Neural cell (in vitro differentiated cells): ENCODE measurements at regions not wholly inside any gene's neighbourhood (a gene's known extent, or its start where the extent isn't known, plus 50 kb on each side); places are given as distances from the start of the nearest gene placed in this dataset.

Experiments
- H2AFZ ChIP-seq: fragments of 200-600, 300-800 bp; sonication (generic), shearing (Covaris generic); 2 replicates; pipeline ENCODE4 v1.6.0; 2014; ENCODE audit warnings: low read depth, mild to moderate bottlenecking, antibody characterized with exemption, low read length, moderate library complexity
- H3F3A ChIP-seq: fragments of 200-600 bp; shearing (Covaris generic); 2 replicates; pipeline ENCODE4 v1.6.1; 2016; ENCODE audit warnings: mild to moderate bottlenecking, moderate library complexity, mixed read lengths, antibody characterized with exemption, low read length; ENCODE audit not compliant: insufficient read depth, poor library complexity, severe bottlenecking
- H3K27ac ChIP-seq: fragments of 200-600, 300-800 bp; sonication (generic), shearing (Covaris generic); 2 replicates; pipeline ENCODE4 v1.5.1; 2014; ENCODE audit warnings: mild to moderate bottlenecking, low read length, moderate library complexity
- H3K27me3 ChIP-seq: fragments of 300-800, 200-600 bp; sonication (generic), shearing (Covaris generic); 2 replicates; pipeline ENCODE4 v1.6.0; 2014; ENCODE audit warnings: mild to moderate bottlenecking, low read depth, low read length, moderate library complexity; ENCODE audit not compliant: insufficient read depth
- H3K36me3 ChIP-seq: fragments of 300-800, 200-600 bp; sonication (generic), shearing (Covaris generic); 2 replicates; pipeline ENCODE4 v1.5.1; 2014; ENCODE audit warnings: mild to moderate bottlenecking, antibody characterized with exemption, low read length, moderate library complexity; ENCODE audit not compliant: insufficient read depth
- H3K4me2 ChIP-seq: fragments of 300-800, 200-600 bp; sonication (generic), shearing (Covaris generic); 2 replicates; pipeline ENCODE4 v1.6.0; 2014; ENCODE audit warnings: mild to moderate bottlenecking, low read length
- H3K4me3 ChIP-seq: fragments of 300-800, 200-600 bp; sonication (generic), shearing (Covaris generic); 2 replicates; pipeline ENCODE4 v1.5.1; 2014; ENCODE audit warnings: mild to moderate bottlenecking, low read length, moderate library complexity
- H3K79me2 ChIP-seq: fragments of 200-600 bp; shearing (Covaris generic); replicated peaks from 2 replicates; pipeline ENCODE4 v1.6.0; 2014; ENCODE audit warnings: mild to moderate bottlenecking, low read length, moderate library complexity; ENCODE audit not compliant: insufficient read depth
- H3K9ac ChIP-seq: fragments of 300-800, 200-600 bp; sonication (generic), shearing (Covaris generic); 2 replicates; pipeline ENCODE4 v1.6.1; 2016; ENCODE audit warnings: mild to moderate bottlenecking, low read length, mixed read lengths
- H3K9me2 ChIP-seq: fragments of 200-600 bp; shearing (Covaris generic); 2 replicates; pipeline ENCODE4 v1.6.1; 2016; ENCODE audit warnings: mild to moderate bottlenecking, low read length, mixed read lengths; ENCODE audit not compliant: insufficient read depth
- H3K9me3 ChIP-seq: fragments of 200-600, 300-800 bp; sonication (generic), shearing (Covaris generic); 2 replicates; pipeline ENCODE4 v1.6.1; 2016; ENCODE audit warnings: mild to moderate bottlenecking, mixed run types, low read length, moderate library complexity, mixed read lengths
- H4K20me1 ChIP-seq: fragments of 200-600 bp; shearing (Covaris generic); 2 replicates; pipeline ENCODE4 v1.6.1; 2016; ENCODE audit warnings: mild to moderate bottlenecking, mixed run types; ENCODE audit not compliant: insufficient read depth
- EP300 ChIP-seq: fragments of 450-650 bp; conservative IDR thresholded peaks from 2 replicates; pipeline ENCODE4 v1.6.1; 2014; ENCODE audit warnings: antibody characterized with exemption, mild to moderate bottlenecking, moderate library complexity; ENCODE audit not compliant: poor library complexity, severe bottlenecking
- EZH2 ChIP-seq: fragments of 200-600, 300-800 bp; shearing (Covaris generic), sonication (generic); IDR thresholded peaks from 2 replicates; pipeline ENCODE4 v1.6.1; 2014; ENCODE audit warnings: antibody characterized with exemption, low read length, borderline replicate concordance, mild to moderate bottlenecking; ENCODE audit not compliant: insufficient read depth, poor library complexity, severe bottlenecking
- MXI1 ChIP-seq: fragments of 450-650 bp; conservative IDR thresholded peaks from 2 replicates; pipeline ENCODE4 v1.6.1; 2014; ENCODE audit warnings: antibody characterized with exemption, mild to moderate bottlenecking; ENCODE audit not compliant: poor library complexity, severe bottlenecking
- POLR2AphosphoS5 ChIP-seq: IDR thresholded peaks from 2 replicates; pipeline ENCODE4 v1.6.1; 2012
- RAD21 ChIP-seq: fragments of 450-650 bp; conservative IDR thresholded peaks from 2 replicates; pipeline ENCODE4 v1.6.1; 2014; ENCODE audit warnings: antibody characterized with exemption, mild to moderate bottlenecking, moderate library complexity
- REST ChIP-seq: IDR thresholded peaks from 2 replicates; pipeline ENCODE4 v1.6.1; 2012; ENCODE audit warnings: borderline replicate concordance
- SMC3 ChIP-seq: fragments of 450-650 bp; conservative IDR thresholded peaks from 2 replicates; pipeline ENCODE4 v1.6.1; 2014; ENCODE audit warnings: antibody characterized with exemption, mild to moderate bottlenecking, moderate library complexity; ENCODE audit not compliant: poor library complexity
- TAF1 ChIP-seq: IDR thresholded peaks from 2 replicates; pipeline ENCODE4 v1.6.1; 2012; ENCODE audit warnings: low read depth
- TF ChIP-seq, protein P1 (sequence below): fragments of 450-650 bp; IDR thresholded peaks from 2 replicates; pipeline ENCODE4 v1.5.1; 2014; ENCODE audit warnings: antibody characterized with exemption, mild to moderate bottlenecking, moderate library complexity; ENCODE audit not compliant: poor library complexity, severe bottlenecking

DNA sequence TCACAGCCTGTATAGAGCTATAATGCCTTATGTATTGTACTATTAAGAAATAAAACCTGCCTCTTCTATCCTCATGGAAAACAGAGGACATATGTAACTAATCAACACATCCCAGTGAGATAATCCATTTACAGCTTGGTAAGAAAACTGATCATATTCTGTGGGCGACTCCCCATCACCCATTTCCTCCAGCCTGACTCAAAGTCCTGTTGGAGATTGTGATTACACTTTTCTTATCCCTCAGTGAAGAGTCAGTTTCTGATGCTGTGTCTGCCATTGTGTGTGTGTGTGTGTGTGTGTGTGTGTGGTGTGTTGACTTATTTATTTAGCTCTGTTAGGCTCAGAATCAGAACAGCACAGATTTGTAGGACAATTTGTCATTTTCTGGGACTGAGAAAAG, 212.8 kb downstream of the FGF9 start:
- no peaks in the 10 kb centered on the region for H3K36me3 ChIP-seq
- no peak overlapping the region for H3K4me2 ChIP-seq
- no peak for TF ChIP-seq REST
- TF ChIP-seq RAD21 = no peak
- TF ChIP-seq EZH2 = no peak
- H3K9me3 ChIP-seq = no peaks in the 10 kb centered on the region
- H3K9me2 ChIP-seq = no peaks in the 10 kb centered on the region
- no peaks in the 10 kb centered on the region for H3K27me3 ChIP-seq
- H3K4me3 ChIP-seq = no peak overlapping the region
- H3F3A ChIP-seq = no peaks in the 10 kb centered on the region
- no peak overlapping the region for H2AFZ ChIP-seq
- no peak overlapping the region for H3K27ac ChIP-seq
- H4K20me1 ChIP-seq = no peaks in the 10 kb centered on the region
- no peaks in the 10 kb centered on the region for H3K79me2 ChIP-seq
- H3K9ac ChIP-seq = no peak overlapping the region

GRCh38 chr13:21884299-21884909, 213.5 kb downstream of the FGF9 start:
- Histone ChIP-seq H3K4me2 (no peak overlapping the region), H3K36me3 (no peaks in the 10 kb centered on the region), H3K4me3 (no peak overlapping the region), H2AFZ (no peak overlapping the region), H3K27me3 (no peaks in the 10 kb centered on the region), H3K9ac (no peak overlapping the region), H3K79me2 (no peaks in the 10 kb centered on the region), H3K9me3 (no peaks in the 10 kb centered on the region), H4K20me1 (no peaks in the 10 kb centered on the region), H3K9me2 (no peaks in the 10 kb centered on the region), H3F3A (no peaks in the 10 kb centered on the region), H3K27ac (no peak overlapping the region)
- TF ChIP-seq RAD21 (no peak), MXI1 (no peak), EP300 (no peak), EZH2 (no peak), SMC3 (no peak), POLR2AphosphoS5 (no peak), REST (no peak), TAF1 (no peak)
- TF ChIP-seq, protein P1, sequence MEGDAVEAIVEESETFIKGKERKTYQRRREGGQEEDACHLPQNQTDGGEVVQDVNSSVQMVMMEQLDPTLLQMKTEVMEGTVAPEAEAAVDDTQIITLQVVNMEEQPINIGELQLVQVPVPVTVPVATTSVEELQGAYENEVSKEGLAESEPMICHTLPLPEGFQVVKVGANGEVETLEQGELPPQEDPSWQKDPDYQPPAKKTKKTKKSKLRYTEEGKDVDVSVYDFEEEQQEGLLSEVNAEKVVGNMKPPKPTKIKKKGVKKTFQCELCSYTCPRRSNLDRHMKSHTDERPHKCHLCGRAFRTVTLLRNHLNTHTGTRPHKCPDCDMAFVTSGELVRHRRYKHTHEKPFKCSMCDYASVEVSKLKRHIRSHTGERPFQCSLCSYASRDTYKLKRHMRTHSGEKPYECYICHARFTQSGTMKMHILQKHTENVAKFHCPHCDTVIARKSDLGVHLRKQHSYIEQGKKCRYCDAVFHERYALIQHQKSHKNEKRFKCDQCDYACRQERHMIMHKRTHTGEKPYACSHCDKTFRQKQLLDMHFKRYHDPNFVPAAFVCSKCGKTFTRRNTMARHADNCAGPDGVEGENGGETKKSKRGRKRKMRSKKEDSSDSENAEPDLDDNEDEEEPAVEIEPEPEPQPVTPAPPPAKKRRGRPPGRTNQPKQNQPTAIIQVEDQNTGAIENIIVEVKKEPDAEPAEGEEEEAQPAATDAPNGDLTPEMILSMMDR = no peak
